D721Med (cell line): ENCODE measurements at regions not wholly inside any gene's neighbourhood (a gene's known extent, or its start where the extent isn't known, plus 50 kb on each side); places are given as distances from the start of the nearest gene placed in this dataset.

Experiments used
- DNase-seq: peaks from one replicate; pipeline ENCODE4 v3.0.0; 2011; ENCODE audit warnings: low spot score; ENCODE audit not compliant: insufficient read length
- FAIRE-seq: peaks from 2 replicates; lab custom pipeline; 2011; peaks lifted over from hg19 to GRCh38; lab: Jason Lieb, UNC
- CTCF ChIP-seq: IDR thresholded peaks from 2 replicates; pipeline ENCODE4 v1.5.1; 2012; ENCODE audit warnings: mild to moderate bottlenecking, control low read depth; ENCODE audit not compliant: insufficient read depth; ENCODE audit errors: missing control alignments

- no peak for TF ChIP-seq CTCF
- FAIRE-seq: no peak
- no peak for DNase-seq
Measured at GRCh38 chr2:66281980-66282379, 152.9 kb upstream of the MEIS1 start.

- DNase-seq: no peak
- no peak for TF ChIP-seq CTCF
- FAIRE-seq: no peak
Measured at GRCh38 chr2:66279024-66279423, 155.9 kb upstream of the MEIS1 start.

- no peak for TF ChIP-seq CTCF
- FAIRE-seq (no peak), DNase-seq (no peak)
Measured at GRCh38 chr2:66275984-66276383, 158.9 kb upstream of the MEIS1 start.

- no peak for DNase-seq
- no peak for FAIRE-seq
- no peak for TF ChIP-seq CTCF
Measured at GRCh38 chr2:66273933-66274490, 160.9 kb upstream of the MEIS1 start.

GRCh38 chr2:66272751-66273150 is 162.2 kb upstream of the MEIS1 start:
- no peak for FAIRE-seq

GRCh38 chr2:66271777-66272176 is 163.1 kb upstream of the MEIS1 start:
- FAIRE-seq: no peak
- no peak for TF ChIP-seq CTCF

More at GRCh38 chr2:66272751-66273150, 162.2 kb upstream of the MEIS1 start:
- no peak for TF ChIP-seq CTCF
- no peak for DNase-seq

GRCh38 chr2:66270247-66270646 is 164.7 kb upstream of the MEIS1 start:
- FAIRE-seq (no peak), DNase-seq (no peak)
- TF ChIP-seq CTCF: no peak

More at GRCh38 chr2:66271777-66272176, 163.1 kb upstream of the MEIS1 start:
- DNase-seq: no peak
